ENCODE measurements at regions not wholly inside any gene's neighbourhood (a gene's known extent, or its start where the extent isn't known, plus 50 kb on each side); places are given as distances from the start of the nearest gene placed in this dataset.
A peak's percentile ranks its signal among the peaks of the same experiment; 100 is the strongest.

DNA sequence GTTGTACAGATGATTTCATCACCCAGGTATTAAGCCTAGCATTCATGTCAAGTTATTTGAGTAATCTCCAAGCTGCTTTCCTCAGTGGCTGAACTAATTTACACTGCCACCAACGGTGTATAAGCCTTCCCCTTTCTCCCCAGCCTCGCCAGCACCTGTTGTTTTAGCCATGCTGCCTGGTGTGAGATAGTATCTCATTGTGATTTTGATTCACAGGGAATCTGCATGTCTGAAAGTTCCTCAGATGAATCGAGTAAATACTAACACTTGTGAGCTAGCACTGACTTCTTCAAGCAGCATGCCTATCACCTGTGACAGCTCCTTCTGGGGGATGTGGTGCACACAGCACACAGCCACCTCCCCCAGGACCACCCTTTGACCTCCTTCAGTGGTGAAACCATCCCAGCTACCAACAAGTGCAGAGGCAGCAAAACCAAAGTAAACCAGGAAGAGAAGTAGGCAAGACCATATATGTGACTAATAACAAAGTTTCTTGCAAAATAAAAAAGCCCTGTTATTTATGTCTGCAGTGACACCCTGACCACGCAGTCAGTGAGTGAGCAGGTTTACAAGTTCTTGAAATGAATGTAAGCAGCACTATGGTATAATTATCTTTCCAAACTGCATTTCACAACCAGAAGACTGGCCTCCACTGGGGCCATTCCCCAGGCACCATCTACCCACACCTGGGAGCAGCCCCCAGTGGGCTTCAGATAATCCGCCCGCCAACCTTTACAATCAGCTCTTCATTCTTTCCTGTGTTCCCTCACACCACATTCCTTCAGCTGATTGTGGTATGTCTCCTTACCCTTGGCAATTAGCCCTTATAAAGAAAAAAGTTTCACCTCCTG is 173.8 kb downstream of the ETS2 start:
- TF ChIP-seq, protein P1, sequence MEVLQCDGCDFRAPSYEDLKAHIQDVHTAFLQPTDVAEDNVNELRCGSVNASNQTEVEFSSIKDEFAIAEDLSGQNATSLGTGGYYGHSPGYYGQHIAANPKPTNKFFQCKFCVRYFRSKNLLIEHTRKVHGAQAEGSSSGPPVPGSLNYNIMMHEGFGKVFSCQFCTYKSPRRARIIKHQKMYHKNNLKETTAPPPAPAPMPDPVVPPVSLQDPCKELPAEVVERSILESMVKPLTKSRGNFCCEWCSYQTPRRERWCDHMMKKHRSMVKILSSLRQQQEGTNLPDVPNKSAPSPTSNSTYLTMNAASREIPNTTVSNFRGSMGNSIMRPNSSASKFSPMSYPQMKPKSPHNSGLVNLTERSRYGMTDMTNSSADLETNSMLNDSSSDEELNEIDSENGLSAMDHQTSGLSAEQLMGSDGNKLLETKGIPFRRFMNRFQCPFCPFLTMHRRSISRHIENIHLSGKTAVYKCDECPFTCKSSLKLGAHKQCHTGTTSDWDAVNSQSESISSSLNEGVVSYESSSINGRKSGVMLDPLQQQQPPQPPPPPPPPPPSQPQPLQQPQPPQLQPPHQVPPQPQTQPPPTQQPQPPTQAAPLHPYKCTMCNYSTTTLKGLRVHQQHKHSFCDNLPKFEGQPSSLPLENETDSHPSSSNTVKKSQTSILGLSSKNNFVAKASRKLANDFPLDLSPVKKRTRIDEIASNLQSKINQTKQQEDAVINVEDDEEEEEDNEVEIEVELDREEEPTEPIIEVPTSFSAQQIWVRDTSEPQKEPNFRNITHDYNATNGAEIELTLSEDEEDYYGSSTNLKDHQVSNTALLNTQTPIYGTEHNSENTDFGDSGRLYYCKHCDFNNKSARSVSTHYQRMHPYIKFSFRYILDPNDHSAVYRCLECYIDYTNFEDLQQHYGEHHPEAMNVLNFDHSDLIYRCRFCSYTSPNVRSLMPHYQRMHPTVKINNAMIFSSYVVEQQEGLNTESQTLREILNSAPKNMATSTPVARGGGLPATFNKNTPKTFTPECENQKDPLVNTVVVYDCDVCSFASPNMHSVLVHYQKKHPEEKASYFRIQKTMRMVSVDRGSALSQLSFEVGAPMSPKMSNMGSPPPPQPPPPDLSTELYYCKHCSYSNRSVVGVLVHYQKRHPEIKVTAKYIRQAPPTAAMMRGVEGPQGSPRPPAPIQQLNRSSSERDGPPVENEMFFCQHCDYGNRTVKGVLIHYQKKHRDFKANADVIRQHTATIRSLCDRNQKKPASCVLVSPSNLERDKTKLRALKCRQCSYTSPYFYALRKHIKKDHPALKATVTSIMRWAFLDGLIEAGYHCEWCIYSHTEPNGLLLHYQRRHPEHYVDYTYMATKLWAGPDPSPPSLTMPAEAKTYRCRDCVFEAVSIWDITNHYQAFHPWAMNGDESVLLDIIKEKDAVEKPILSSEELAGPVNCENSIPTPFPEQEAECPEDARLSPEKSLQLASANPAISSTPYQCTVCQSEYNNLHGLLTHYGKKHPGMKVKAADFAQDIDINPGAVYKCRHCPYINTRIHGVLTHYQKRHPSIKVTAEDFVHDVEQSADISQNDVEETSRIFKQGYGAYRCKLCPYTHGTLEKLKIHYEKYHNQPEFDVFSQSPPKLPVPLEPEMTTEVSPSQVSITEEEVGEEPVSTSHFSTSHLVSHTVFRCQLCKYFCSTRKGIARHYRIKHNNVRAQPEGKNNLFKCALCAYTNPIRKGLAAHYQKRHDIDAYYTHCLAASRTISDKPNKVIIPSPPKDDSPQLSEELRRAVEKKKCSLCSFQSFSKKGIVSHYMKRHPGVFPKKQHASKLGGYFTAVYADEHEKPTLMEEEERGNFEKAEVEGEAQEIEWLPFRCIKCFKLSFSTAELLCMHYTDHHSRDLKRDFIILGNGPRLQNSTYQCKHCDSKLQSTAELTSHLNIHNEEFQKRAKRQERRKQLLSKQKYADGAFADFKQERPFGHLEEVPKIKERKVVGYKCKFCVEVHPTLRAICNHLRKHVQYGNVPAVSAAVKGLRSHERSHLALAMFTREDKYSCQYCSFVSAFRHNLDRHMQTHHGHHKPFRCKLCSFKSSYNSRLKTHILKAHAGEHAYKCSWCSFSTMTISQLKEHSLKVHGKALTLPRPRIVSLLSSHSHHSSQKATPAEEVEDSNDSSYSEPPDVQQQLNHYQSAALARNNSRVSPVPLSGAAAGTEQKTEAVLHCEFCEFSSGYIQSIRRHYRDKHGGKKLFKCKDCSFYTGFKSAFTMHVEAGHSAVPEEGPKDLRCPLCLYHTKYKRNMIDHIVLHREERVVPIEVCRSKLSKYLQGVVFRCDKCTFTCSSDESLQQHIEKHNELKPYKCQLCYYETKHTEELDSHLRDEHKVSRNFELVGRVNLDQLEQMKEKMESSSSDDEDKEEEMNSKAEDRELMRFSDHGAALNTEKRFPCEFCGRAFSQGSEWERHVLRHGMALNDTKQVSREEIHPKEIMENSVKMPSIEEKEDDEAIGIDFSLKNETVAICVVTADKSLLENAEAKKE (CRISPR knock-in tag; IDR thresholded peaks at IDR 0.05): 0 out of 2 replicates have a peak, but pooled peaks have one; percentile 7
- no peak for TF ChIP-seq STAT1 (IDR thresholded peaks at IDR 0.05; ENCODE audit: unreplicated experiment)
- TF ChIP-seq, protein P2, sequence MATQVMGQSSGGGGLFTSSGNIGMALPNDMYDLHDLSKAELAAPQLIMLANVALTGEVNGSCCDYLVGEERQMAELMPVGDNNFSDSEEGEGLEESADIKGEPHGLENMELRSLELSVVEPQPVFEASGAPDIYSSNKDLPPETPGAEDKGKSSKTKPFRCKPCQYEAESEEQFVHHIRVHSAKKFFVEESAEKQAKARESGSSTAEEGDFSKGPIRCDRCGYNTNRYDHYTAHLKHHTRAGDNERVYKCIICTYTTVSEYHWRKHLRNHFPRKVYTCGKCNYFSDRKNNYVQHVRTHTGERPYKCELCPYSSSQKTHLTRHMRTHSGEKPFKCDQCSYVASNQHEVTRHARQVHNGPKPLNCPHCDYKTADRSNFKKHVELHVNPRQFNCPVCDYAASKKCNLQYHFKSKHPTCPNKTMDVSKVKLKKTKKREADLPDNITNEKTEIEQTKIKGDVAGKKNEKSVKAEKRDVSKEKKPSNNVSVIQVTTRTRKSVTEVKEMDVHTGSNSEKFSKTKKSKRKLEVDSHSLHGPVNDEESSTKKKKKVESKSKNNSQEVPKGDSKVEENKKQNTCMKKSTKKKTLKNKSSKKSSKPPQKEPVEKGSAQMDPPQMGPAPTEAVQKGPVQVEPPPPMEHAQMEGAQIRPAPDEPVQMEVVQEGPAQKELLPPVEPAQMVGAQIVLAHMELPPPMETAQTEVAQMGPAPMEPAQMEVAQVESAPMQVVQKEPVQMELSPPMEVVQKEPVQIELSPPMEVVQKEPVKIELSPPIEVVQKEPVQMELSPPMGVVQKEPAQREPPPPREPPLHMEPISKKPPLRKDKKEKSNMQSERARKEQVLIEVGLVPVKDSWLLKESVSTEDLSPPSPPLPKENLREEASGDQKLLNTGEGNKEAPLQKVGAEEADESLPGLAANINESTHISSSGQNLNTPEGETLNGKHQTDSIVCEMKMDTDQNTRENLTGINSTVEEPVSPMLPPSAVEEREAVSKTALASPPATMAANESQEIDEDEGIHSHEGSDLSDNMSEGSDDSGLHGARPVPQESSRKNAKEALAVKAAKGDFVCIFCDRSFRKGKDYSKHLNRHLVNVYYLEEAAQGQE (IDR thresholded peaks at IDR 0.05; ENCODE audit: unreplicated experiment): no peak
- Histone ChIP-seq H2AFZ (no peak overlapping the region), H3K4me2 (peak overlapping the region; percentile 17)

More for the DNA sequence above, 173.8 kb downstream of the ETS2 start:
- Histone ChIP-seq H3K27ac (ENCODE audit: low read depth) (peak overlapping the region; percentile 85), H3K9me2 (ENCODE audit: insufficient read depth) (peaks cover 15% of the 10 kb centered on the region; the same call in 1 of the 2 replicates), H3K27me3 (ENCODE audit: insufficient read depth) (no peaks in the 10 kb centered on the region), H3F3A (replicated peaks; ENCODE audit: low read depth) (no peaks in the 10 kb centered on the region), H3K4me1 (ENCODE audit: insufficient read depth) (peaks cover 29% of the 10 kb centered on the region), H3K4me3 (no peak overlapping the region), H3K36me3 (ENCODE audit: insufficient read depth) (no peaks in the 10 kb centered on the region), H4K20me1 (replicated peaks; ENCODE audit: insufficient read depth) (no peaks in the 10 kb centered on the region), H3K79me2 (replicated peaks; ENCODE audit: insufficient read depth) (no peaks in the 10 kb centered on the region)
- H3K4me1 Mint-ChIP-seq: peaks cover 35% of the 10 kb centered on the region
- DNase-seq (ENCODE audit: low spot score): peak; percentile 83
- H3K36me3 Mint-ChIP-seq (ENCODE audit: low read depth): 0 out of 3 replicates have a peak, but pooled peaks cover 2% of the 10 kb centered on the region
- peak overlapping the region; percentile 19; the same call in 2 of the 3 replicates for H3K4me3 Mint-ChIP-seq
- H3K27me3 Mint-ChIP-seq (ENCODE audit: insufficient read depth, low read depth, poor library complexity): peaks cover 11% of the 10 kb centered on the region
- ATAC-seq: peak; percentile 89
- peaks cover 7% of the 10 kb centered on the region; the same call in 1 of the 3 replicates for H3K9me3 Mint-ChIP-seq
- peak overlapping the region; percentile 83 for H3K27ac Mint-ChIP-seq
